ENCODE measurements at regions not wholly inside any gene's neighbourhood (a gene's known extent, or its start where the extent isn't known, plus 50 kb on each side); places are given as distances from the start of the nearest gene placed in this dataset.

GRCh38 chr1:198903621-198904020 lies 264.8 kb downstream of the PTPRC start:
- DNase-seq (ENCODE audit: low read depth in 2 of 2): no peak

DNA sequence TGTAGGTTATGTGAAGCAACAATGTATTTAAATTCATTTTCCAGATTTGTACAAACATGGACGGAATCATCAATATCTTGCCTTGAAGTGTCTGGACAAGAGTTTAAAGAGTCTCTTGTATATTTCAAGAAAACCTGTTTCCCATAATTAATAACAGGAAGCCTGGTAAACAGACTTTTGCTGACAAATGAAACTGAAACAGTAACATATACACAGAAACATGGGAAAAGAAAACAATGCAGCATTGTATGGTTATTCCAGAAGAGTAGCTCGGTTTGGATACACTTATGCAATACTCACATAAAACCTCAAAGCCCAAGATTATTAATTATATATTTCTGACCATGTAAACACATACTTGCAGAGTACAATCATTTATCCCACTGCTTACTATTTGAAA lies 265.5 kb downstream of the PTPRC start:
- no peak for DNase-seq (ENCODE audit: low read depth in 2 of 2)

- no peak for DNase-seq (ENCODE audit: low read depth in 2 of 2)
Observed at GRCh38 chr1:198906739-198907422, 268.0 kb downstream of the PTPRC start.

DNA sequence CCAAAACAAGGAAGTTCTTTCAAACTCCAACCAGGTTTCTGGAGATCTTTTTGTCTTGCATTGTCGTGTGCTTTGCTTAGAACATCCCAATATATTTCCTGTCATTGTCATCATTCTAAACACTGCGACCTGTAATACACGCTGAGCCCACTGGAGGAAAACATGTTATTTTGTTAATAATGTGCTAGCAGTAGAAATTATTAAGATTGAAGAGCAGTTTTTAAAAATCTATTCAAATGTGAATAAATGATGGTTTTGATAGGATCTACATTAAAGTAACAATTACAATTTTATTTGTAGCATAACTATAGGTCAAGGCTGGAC lies 268.5 kb downstream of the PTPRC start:
- no peak for DNase-seq (ENCODE audit: low read depth in 2 of 2)

DNA sequence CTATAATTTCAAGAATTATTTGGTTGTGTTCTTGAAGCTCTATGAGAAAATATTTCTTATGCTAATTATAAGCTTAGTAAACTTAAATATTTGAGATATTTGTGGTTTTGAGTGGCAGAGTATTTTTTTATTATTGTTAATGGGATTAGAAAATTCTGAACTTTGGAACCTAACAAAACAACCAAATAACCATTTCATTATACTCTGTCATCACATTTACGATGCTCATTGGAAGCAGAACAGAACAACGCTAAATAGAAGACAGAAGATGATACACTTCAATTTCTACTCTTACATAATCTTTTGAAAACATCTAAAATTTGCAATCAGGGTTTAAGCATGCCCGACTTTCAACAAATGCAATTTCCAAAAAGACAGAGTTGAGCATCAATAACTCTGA lies 270.2 kb downstream of the PTPRC start:
- no peak for DNase-seq (ENCODE audit: low read depth in 2 of 2)

DNA sequence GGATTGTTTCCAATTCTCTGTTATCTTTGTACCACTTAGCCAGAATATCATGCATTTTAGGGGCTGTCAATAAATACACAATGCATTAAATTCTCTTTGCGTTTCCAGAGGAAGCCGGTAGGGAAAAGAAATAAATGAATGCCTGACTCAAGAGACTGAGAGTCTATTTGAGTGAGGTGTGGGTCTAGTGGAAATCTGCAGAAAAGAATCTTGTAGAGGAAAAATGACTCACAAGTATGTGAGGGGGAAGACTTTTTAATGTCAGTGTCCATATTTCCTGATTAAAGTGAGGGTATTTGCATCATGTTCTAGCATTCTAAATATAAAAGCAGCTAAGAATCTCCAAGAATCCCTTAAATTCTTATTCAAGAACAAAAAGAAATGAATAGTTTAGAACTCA lies 271.1 kb downstream of the PTPRC start:
- DNase-seq (ENCODE audit: low read depth in 2 of 2): no peak

- DNase-seq (ENCODE audit: low read depth in 2 of 2): no peak
Observed at GRCh38 chr1:198910816-198911215, 272.0 kb downstream of the PTPRC start.

GRCh38 chr1:198912046-198912445 lies 273.2 kb downstream of the PTPRC start:
- no peak for DNase-seq (ENCODE audit: low read depth in 2 of 2)

- DNase-seq (ENCODE audit: low read depth in 2 of 2): no peak
Observed at GRCh38 chr1:198913667-198914066, 274.8 kb downstream of the PTPRC start.

DNA sequence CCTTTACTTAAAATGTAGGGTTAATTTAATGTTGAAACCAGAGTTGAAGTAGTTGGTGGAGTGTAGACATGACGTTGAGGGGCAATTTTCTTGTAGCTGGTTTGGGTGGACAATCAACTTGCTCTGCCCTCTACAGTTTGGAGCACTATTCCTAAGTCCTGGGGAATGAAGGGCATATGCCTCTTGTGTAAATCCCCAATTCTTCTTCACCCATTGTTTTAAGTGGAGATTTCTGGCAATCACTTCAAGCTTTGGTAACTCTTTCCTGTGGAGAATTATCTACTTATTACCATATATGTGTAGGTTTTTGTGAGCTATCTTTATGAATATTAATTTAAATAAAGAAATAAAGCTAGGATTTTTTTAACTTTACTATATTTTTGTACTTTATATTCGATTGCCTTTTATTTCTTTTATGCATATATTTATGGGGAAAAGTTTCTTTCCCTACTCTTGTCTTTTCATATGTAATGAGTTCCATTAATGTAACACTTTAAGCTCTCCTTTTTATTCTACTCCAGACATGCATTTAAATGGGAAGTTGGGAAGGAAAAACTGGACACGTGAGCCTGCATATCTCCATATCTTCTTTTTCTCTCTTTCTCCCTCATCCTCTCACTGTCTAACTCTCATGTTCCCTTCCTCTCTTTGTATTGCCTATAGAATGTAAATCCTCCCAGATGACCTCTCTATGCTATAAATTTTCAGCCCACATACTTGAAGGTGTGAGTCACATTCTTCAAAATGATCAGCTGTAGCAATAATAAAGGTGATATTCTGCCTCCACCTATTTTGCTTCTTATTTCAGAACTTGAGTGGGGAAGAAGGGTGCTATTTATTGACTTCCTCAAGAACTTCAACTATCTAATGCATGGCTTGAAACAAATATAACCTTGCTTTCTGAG lies 276.7 kb downstream of the PTPRC start:
- no peak for DNase-seq (ENCODE audit: low read depth in 2 of 2)

GRCh38 chr1:198917226-198917625 lies 278.4 kb downstream of the PTPRC start:
- DNase-seq (ENCODE audit: low read depth in 2 of 2): no peak

DNA sequence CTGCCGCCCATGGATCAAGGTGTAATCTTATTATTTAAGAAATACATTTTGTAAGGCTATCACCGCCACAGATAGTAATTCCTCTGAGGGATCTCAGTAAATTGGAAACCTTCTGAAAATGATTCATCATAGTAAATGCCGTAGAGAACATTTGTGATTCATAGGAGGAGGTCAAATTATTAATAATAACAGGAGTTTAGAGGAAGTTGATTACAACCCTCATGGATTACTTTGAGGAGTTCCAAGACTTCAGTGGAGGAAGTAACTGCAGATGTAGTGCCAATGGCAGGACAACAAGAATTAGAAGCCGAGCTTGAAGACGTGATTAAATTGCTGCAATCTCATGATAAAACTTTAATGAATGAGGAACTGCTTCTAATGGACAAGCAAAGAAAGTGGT lies 280.1 kb downstream of the PTPRC start:
- DNase-seq (ENCODE audit: low read depth in 2 of 2): no peak

GRCh38 chr1:198919667-198920398 lies 281.0 kb downstream of the PTPRC start:
- DNase-seq (ENCODE audit: low read depth in 2 of 2): no peak

GRCh38 chr1:198922638-198923430 lies 284.0 kb downstream of the PTPRC start:
- no peak for DNase-seq (ENCODE audit: low read depth in 2 of 2)

DNA sequence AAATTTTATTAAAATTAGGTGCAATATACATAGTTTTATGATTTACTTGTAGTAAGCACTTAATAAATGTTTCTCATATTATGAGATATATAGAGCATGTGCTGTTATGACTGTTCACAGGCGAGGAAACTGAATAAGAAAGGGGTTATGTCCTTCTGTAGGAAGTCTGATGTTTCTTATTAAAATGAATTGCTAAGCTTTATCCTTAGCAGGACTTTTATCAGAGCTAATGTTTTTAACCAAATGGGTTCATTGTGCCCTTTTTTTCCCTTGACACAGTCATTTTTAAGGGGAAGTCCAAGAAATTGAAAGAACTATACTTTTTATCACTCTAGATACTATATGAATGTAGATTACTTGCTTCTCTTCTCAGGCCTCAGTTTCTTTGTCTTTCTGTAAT lies 285.2 kb downstream of the PTPRC start:
- no peak for DNase-seq (ENCODE audit: low read depth in 2 of 2)

- no peak for DNase-seq (ENCODE audit: low read depth in 2 of 2)
Observed at GRCh38 chr1:198925567-198925966, 286.7 kb downstream of the PTPRC start.

DNA sequence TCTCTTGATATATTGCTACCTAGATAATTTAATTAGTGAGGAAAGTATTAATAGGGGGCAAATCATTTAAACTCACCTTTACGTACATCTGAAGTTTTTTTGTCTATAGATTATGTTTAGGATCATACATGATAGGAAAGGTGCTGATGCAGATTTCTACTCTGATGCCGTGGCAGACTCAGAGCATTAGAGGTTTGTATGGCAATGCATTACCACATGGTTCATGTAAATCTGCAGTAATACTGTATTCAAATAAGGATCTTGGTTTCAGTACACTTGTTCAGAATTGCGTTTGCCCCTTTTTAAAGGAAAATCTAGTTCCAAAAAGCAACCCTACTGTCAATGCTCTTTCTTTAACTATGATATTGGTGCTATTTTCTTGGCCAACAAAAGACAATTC lies 288.3 kb downstream of the PTPRC start:
- DNase-seq (ENCODE audit: low read depth in 2 of 2): no peak

- no peak for DNase-seq (ENCODE audit: low read depth in 2 of 2)
Observed at GRCh38 chr1:198929111-198929604, 290.3 kb downstream of the PTPRC start.

- DNase-seq (ENCODE audit: low read depth in 2 of 2): no peak
Observed at GRCh38 chr1:198929961-198930599, 291.2 kb downstream of the PTPRC start.

GRCh38 chr1:198932351-198932991 lies 293.6 kb downstream of the PTPRC start:
- DNase-seq (ENCODE audit: low read depth in 2 of 2): no peak
